BE2C (cell line): ENCODE measurements at regions not wholly inside any gene's neighbourhood (a gene's known extent, or its start where the extent isn't known, plus 50 kb on each side); places are given as distances from the start of the nearest gene placed in this dataset.

Source experiments
- DNase-seq: peaks from one replicate; pipeline ENCODE4 v3.0.0-alpha.2; 2020
- H3K27me3 ChIP-seq: fragments of 250-450 bp; sonication (Bioruptor Pico); 2 replicates; pipeline ENCODE4 v1.5.1; 2020; ENCODE audit warnings: mild to moderate bottlenecking
- H3K36me3 ChIP-seq: fragments of 250-450 bp; sonication (Bioruptor Pico); 2 replicates; pipeline ENCODE4 v1.5.1; 2020; ENCODE audit warnings: mild to moderate bottlenecking
- H3K4me1 ChIP-seq: fragments of 250-450 bp; sonication (Bioruptor Pico); 2 replicates; pipeline ENCODE4 v1.5.1; 2020
- H3K4me3 ChIP-seq: 2 replicates; pipeline ENCODE4 v1.5.1; 2011; ENCODE audit warnings: low read depth, low read length
- H3K9me3 ChIP-seq: fragments of 250-450 bp; sonication (Bioruptor Pico); 2 replicates; pipeline ENCODE4 v1.5.1; 2020
- TF ChIP-seq, protein P1 (sequence below): IDR thresholded peaks from 2 replicates; pipeline ENCODE4 v1.5.1; 2012; ENCODE audit warnings: mild to moderate bottlenecking, low read depth, low read length

DNA sequence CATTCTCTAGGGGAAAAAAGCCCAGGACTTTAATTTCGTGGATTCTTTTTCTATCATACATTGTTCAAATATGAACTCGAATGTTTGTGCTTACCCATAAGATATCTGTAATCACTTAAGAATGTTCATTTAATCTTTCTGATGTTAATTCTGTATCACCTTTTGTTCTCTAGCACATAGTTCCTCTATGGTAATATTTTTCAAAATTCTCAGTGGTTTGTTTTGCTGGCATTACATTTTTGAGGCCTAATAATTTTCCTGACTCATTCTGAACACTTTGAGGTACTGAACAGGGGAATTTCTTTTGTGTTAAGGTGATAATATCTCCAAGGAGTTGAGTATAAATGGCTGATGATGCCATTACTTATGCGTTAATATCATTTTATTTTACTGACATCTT, 490.7 kb upstream of the PITX2 start:
- peaks cover 2% of the 10 kb centered on the region; the same call in 1 of the 2 replicates for H3K4me1 ChIP-seq

DNA sequence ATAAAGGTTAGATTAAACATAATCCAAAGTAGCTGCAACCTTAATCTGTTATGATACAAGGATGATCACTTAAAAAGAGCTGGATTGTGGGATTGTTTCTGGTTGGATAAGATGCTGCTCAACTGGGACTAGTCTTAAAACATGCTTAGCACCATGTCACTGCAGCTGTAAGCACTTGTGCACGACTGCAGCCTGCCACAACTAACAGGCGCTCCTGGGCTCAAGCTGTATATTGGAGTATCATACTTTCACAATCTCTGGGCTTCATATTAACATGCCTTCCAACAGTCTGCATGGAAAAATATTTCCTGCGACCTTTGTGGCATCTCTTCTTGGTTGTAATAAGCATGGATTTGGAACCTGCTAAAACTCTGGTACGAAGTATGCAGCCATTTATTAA, 493.0 kb upstream of the PITX2 start:
- TF ChIP-seq, protein P1, sequence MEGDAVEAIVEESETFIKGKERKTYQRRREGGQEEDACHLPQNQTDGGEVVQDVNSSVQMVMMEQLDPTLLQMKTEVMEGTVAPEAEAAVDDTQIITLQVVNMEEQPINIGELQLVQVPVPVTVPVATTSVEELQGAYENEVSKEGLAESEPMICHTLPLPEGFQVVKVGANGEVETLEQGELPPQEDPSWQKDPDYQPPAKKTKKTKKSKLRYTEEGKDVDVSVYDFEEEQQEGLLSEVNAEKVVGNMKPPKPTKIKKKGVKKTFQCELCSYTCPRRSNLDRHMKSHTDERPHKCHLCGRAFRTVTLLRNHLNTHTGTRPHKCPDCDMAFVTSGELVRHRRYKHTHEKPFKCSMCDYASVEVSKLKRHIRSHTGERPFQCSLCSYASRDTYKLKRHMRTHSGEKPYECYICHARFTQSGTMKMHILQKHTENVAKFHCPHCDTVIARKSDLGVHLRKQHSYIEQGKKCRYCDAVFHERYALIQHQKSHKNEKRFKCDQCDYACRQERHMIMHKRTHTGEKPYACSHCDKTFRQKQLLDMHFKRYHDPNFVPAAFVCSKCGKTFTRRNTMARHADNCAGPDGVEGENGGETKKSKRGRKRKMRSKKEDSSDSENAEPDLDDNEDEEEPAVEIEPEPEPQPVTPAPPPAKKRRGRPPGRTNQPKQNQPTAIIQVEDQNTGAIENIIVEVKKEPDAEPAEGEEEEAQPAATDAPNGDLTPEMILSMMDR = no peak
- H3K4me1 ChIP-seq = no peaks in the 10 kb centered on the region
- no peak overlapping the region for H3K4me3 ChIP-seq
- H3K27me3 ChIP-seq = no peaks in the 10 kb centered on the region
- no peak for DNase-seq
- no peaks in the 10 kb centered on the region for H3K9me3 ChIP-seq
- no peaks in the 10 kb centered on the region for H3K36me3 ChIP-seq

More for the DNA sequence above, 490.7 kb upstream of the PITX2 start:
- TF ChIP-seq, protein P1 = no peak
- H3K27me3 ChIP-seq = no peaks in the 10 kb centered on the region
- no peak for DNase-seq
- H3K36me3 ChIP-seq = no peaks in the 10 kb centered on the region
- H3K9me3 ChIP-seq = no peaks in the 10 kb centered on the region
- no peak overlapping the region for H3K4me3 ChIP-seq

- Histone ChIP-seq H3K36me3 (no peaks in the 10 kb centered on the region), H3K9me3 (no peaks in the 10 kb centered on the region), H3K27me3 (no peaks in the 10 kb centered on the region), H3K4me3 (no peak overlapping the region), H3K4me1 (no peaks in the 10 kb centered on the region)
- TF ChIP-seq, protein P1 = no peak
- no peak for DNase-seq
These were observed 497.3 kb upstream of the PITX2 start for GRCh38 chr4:111120191-111120590.

DNA sequence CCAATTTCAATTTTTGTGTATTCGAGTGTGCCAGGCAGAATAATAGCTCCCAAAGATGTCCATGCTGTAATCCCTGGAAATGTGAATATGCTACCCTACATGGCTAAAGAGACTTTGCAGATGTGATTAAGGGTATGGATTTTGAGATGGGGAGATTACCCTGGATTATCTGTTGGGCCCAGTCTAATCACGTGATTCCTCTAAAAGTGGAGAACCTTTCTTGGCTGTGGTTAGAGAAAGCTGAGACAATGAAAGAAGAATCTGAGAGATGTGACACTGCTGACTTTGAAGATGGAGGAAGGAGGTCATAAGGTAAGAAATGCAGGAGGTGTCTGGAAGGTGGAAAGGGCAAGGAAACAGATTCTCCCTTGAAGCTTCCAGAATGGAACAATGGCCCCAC, 503.5 kb upstream of the PITX2 start:
- Histone ChIP-seq H3K27me3 (no peaks in the 10 kb centered on the region), H3K9me3 (no peaks in the 10 kb centered on the region), H3K4me3 (no peak overlapping the region), H3K4me1 (no peaks in the 10 kb centered on the region), H3K36me3 (no peaks in the 10 kb centered on the region)
- TF ChIP-seq, protein P1 = no peak
- no peak for DNase-seq

- TF ChIP-seq, protein P1 = no peak
- no peaks in the 10 kb centered on the region for H3K27me3 ChIP-seq
These were observed 505.0 kb upstream of the PITX2 start for GRCh38 chr4:111127841-111128240.

DNA sequence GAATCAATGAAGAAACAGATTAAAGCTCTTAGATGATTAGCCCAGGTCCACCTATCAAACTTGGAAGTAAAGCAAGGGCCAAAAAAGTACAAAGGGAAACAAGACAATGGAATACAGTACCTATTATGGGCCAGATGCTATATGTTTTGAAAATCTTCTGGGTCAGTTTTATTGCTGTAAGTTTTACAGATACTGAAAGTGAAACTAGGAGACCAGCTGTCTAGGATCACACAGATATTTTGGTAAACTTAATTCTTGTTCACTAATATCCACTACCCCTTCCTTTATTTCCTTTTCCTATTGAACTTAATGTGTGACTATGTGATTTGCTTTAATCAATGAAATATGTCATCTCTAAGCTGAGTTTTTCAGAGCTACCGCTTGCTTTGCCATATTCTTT, 505.4 kb upstream of the PITX2 start:
- TF ChIP-seq, protein P1 = no peak
- no peak for DNase-seq
- H3K27me3 ChIP-seq = no peaks in the 10 kb centered on the region
- no peaks in the 10 kb centered on the region for H3K36me3 ChIP-seq
- H3K4me3 ChIP-seq = no peak overlapping the region
- H3K9me3 ChIP-seq = no peaks in the 10 kb centered on the region
- no peaks in the 10 kb centered on the region; the same call in 1 of the 2 replicates for H3K4me1 ChIP-seq

More at GRCh38 chr4:111127841-111128240, 505.0 kb upstream of the PITX2 start:
- H3K4me3 ChIP-seq = no peak overlapping the region
- no peaks in the 10 kb centered on the region for H3K36me3 ChIP-seq
- no peaks in the 10 kb centered on the region; the same call in 1 of the 2 replicates for H3K4me1 ChIP-seq
- H3K9me3 ChIP-seq = no peaks in the 10 kb centered on the region
- DNase-seq = no peak
